ENCODE measurements at regions not wholly inside any gene's neighbourhood (a gene's known extent, or its start where the extent isn't known, plus 50 kb on each side); places are given as distances from the start of the nearest gene placed in this dataset.

- Histone ChIP-seq H3K27me3 (replicated peaks in 1 of 4; ENCODE audit: control extremely low read depth in 1 of 4, control insufficient read depth in 3 of 4, insufficient read depth in 4 of 4, low read length in 3 of 4) (no peaks in the 10 kb centered on the region), H3K4me1 (ENCODE audit: control insufficient read depth in 2 of 2, insufficient read depth in 2 of 2, low read length in 2 of 2) (peaks cover 46 to 61% of the 10 kb centered on the region in 2 donors), H3K4me2 (replicated peaks; ENCODE audit: low read depth, low read length, poor library complexity, severe bottlenecking) (no peak overlapping the region), H3K36me3 (replicated peaks in 1 of 2; ENCODE audit: control extremely low read depth in 1 of 2, control insufficient read depth in 1 of 2, extremely low read depth in 1 of 2, insufficient read depth in 2 of 2, low read length in 1 of 2) (no peaks in the 10 kb centered on the region), H3K4me3 (ENCODE audit: control extremely low read depth in 1 of 5, extremely low read depth in 1 of 5, insufficient read depth in 1 of 5, low read depth in 2 of 5, low read length in 4 of 5) (no peak overlapping the region), H3K79me2 (ENCODE audit: control insufficient read depth, insufficient read depth, low read length) (no peaks in the 10 kb centered on the region), H3K27ac (ENCODE audit: low read length in 2 of 2) (no peak overlapping the region), H4K20me1 (ENCODE audit: control insufficient read depth, insufficient read depth, low read length, poor library complexity, severe bottlenecking) (no peaks in the 10 kb centered on the region), H3K9me3 (ENCODE audit: control extremely low read depth in 1 of 3, control insufficient read depth in 2 of 3, insufficient read depth in 1 of 3, low read length in 2 of 3) (peaks cover 0 to 3% (median 0%) of the 10 kb centered on the region in 3 donors), H3K9ac (ENCODE audit: low read length) (no peak overlapping the region), H2AFZ (ENCODE audit: insufficient read depth, low read depth, low read length, poor library complexity, severe bottlenecking) (no peak overlapping the region)
- ATAC-seq (ENCODE audit: low read depth) (no peak), DNase-seq (no peak)
- no peak overlapping the region for H3K27ac Mint-ChIP-seq
- ChIA-PET CTCF (interaction anchor here (0.7 to 2.1 kb wide), 6 partner anchors 15 to 149 kb away, joined by 3 to 5 read pairs (median 4); no protein-coding TSS in a partner anchor), POLR2A (interaction anchor here (0.8 kb wide), 1 partner anchor 43 kb away, joined by 3 read pairs; no protein-coding TSS in a partner anchor)
- H3K27me3 Mint-ChIP-seq: no peaks in the 10 kb centered on the region
- no peak for TF ChIP-seq EZH2 (IDR thresholded peaks at IDR 0.05; ENCODE audit: borderline replicate concordance, insufficient read depth, low read depth, low read length, poor library complexity, severe bottlenecking)
- WGBS (ENCODE audit: insufficient coverage): 90% methylated on average over 2 of the region's 4 CpGs
- no peaks in the 10 kb centered on the region for H3K9me3 Mint-ChIP-seq (ENCODE audit: insufficient read depth)
- intact Hi-C loops (cut with micrococcal nuclease): no loop called here
- peaks cover 75% of the 10 kb centered on the region for H3K4me1 Mint-ChIP-seq
- no peak overlapping the region for H3K4me3 Mint-ChIP-seq
Observed at GRCh38 chr11:45075952-45076351, 70.5 kb upstream of the PRDM11 start.

GRCh38 chr11:45076761-45077160, 69.7 kb upstream of the PRDM11 start:
- ATAC-seq (ENCODE audit: low read depth) (no peak), DNase-seq (no peak)
- Histone ChIP-seq H2AFZ (ENCODE audit: insufficient read depth, low read depth, low read length, poor library complexity, severe bottlenecking) (no peak overlapping the region), H3K4me3 (ENCODE audit: control extremely low read depth in 1 of 5, extremely low read depth in 1 of 5, insufficient read depth in 1 of 5, low read depth in 2 of 5, low read length in 4 of 5) (no peak overlapping the region), H3K27me3 (replicated peaks in 1 of 4; ENCODE audit: control extremely low read depth in 1 of 4, control insufficient read depth in 3 of 4, insufficient read depth in 4 of 4, low read length in 3 of 4) (no peaks in the 10 kb centered on the region), H3K9me3 (ENCODE audit: control extremely low read depth in 1 of 3, control insufficient read depth in 2 of 3, insufficient read depth in 1 of 3, low read length in 2 of 3) (peaks cover 0 to 8% (median 2%) of the 10 kb centered on the region in 3 donors), H3K27ac (ENCODE audit: low read length in 2 of 2) (no peak overlapping the region), H3K79me2 (ENCODE audit: control insufficient read depth, insufficient read depth, low read length) (no peaks in the 10 kb centered on the region), H3K36me3 (replicated peaks in 1 of 2; ENCODE audit: control extremely low read depth in 1 of 2, control insufficient read depth in 1 of 2, extremely low read depth in 1 of 2, insufficient read depth in 2 of 2, low read length in 1 of 2) (no peaks in the 10 kb centered on the region), H3K4me1 (ENCODE audit: control insufficient read depth in 2 of 2, insufficient read depth in 2 of 2, low read length in 2 of 2) (peaks cover 51 to 68% of the 10 kb centered on the region in 2 donors), H3K4me2 (replicated peaks; ENCODE audit: low read depth, low read length, poor library complexity, severe bottlenecking) (no peak overlapping the region), H4K20me1 (ENCODE audit: control insufficient read depth, insufficient read depth, low read length, poor library complexity, severe bottlenecking) (no peaks in the 10 kb centered on the region), H3K9ac (ENCODE audit: low read length) (no peak overlapping the region)
- Mint-ChIP-seq H3K4me1 (peaks cover 80% of the 10 kb centered on the region), H3K9me3 (ENCODE audit: insufficient read depth) (no peaks in the 10 kb centered on the region), H3K4me3 (no peak overlapping the region), H3K27me3 (no peaks in the 10 kb centered on the region), H3K27ac (no peak overlapping the region)
- CTCF ChIA-PET: no interaction called here
- 100% methylated on average over 1 of the region's 2 CpGs for WGBS (ENCODE audit: insufficient coverage)
- POLR2A ChIA-PET: no interaction called here
- no peak for TF ChIP-seq EZH2 (IDR thresholded peaks at IDR 0.05; ENCODE audit: borderline replicate concordance, insufficient read depth, low read depth, low read length, poor library complexity, severe bottlenecking)
- no peak for TF ChIP-seq CTCF (IDR thresholded peaks at IDR 0.05)
- intact Hi-C loops (cut with micrococcal nuclease): no loop called here
